Ascending aorta (tissue), 2 donors: ENCODE measurements at regions not wholly inside any gene's neighbourhood (a gene's known extent, or its start where the extent isn't known, plus 50 kb on each side); places are given as distances from the start of the nearest gene placed in this dataset.

ENCODE experiments used
- DNase-seq, 2 donors: peaks; one replicate each; pipeline ENCODE4 v3.0.0-alpha.2; 2019; ENCODE audit warnings: low spot score in 2 of 2
- H3K27ac ChIP-seq, 2 donors: fragments of 200-600 bp; sonication (generic); one replicate each; pipeline ENCODE4 v1.5.1; 2016 to 2017; ENCODE audit warnings: mild to moderate bottlenecking in 1 of 2
- H3K27me3 ChIP-seq: fragments of 200-600 bp; sonication (generic); one replicate; pipeline ENCODE4 v1.5.1; 2017
- H3K36me3 ChIP-seq, 2 donors: fragments of 200-600 bp; sonication (generic); one replicate each; pipeline ENCODE4 v1.5.1; 2016
- H3K4me1 ChIP-seq, 2 donors: fragments of 200-600 bp; sonication (generic); one replicate each; pipeline ENCODE4 v1.5.1; 2016 to 2017; ENCODE audit warnings: mild to moderate bottlenecking in 1 of 2
- H3K4me3 ChIP-seq, 2 donors: fragments of 200-600 bp; sonication (generic); one replicate each; pipeline ENCODE4 v1.5.1; 2016 to 2017; ENCODE audit warnings: mild to moderate bottlenecking in 1 of 2
- H3K9me3 ChIP-seq, 2 donors: fragments of 200-600 bp; sonication (generic); one replicate each; pipeline ENCODE4 v1.5.1; 2016
- intact Hi-C: fragments of 100-400 bp; cut with DNase I; formaldehyde crosslinking; loops from one replicate; pipeline ENCODE4 v1.15.1; 2023
- TF ChIP-seq, protein P1 (sequence below), 3 experiments: fragments of 200-600 bp in 2 of 3; fragments of 450-650 bp in 1 of 3; sonication (generic) in 2 of 3; IDR thresholded peaks; one replicate each; pipeline ENCODE4 v1.5.1; 2016 to 2019; ENCODE audit warnings: antibody characterized with exemption in 3 of 3, mild to moderate bottlenecking in 1 of 3, moderate library complexity in 1 of 3

DNA sequence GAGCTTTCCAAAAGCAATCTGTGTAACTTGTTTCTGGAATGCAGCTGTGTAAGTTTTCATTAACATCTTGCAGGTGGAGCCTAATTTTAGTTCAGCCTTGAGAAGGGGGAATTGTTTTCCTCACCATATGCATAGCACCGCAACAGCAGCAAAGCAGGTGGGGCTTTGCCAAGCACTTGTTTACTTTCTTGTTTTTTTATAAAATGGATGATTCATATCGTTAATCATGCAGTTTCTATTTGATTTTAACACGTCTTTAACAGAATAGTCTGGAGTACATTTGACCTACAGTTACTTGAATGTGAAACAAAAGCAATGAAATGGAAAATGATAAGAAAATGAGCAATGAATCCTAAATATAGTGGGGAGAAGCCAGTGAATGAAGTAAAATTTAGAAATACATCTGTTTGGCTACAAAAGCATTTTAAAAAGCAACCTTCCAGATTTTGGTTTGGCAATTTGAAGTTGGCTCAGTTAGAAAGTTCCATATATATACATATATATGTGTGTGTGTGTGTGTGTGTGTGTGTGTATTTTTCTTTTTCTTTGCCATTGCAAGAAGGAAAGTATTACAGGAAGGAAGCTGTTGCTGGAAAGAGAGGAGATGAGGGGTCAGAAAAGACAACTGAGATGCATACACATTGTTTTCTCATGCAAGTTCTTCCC, 119.0 kb upstream of the ADGRL2 start:
- H3K27me3 ChIP-seq: no peaks in the 10 kb centered on the region
- no peaks in the 10 kb centered on the region for H3K36me3 ChIP-seq
- H3K9me3 ChIP-seq: no peaks in the 10 kb centered on the region
- peaks cover 0 to 4% of the 10 kb centered on the region in 2 donors for H3K4me1 ChIP-seq
- H3K4me3 ChIP-seq: peak overlapping the region in 1 of 2 donors; percentile 19
- intact Hi-C loops: no loop called here
- no peak for DNase-seq
- no peak overlapping the region for H3K27ac ChIP-seq
- TF ChIP-seq, protein P1, sequence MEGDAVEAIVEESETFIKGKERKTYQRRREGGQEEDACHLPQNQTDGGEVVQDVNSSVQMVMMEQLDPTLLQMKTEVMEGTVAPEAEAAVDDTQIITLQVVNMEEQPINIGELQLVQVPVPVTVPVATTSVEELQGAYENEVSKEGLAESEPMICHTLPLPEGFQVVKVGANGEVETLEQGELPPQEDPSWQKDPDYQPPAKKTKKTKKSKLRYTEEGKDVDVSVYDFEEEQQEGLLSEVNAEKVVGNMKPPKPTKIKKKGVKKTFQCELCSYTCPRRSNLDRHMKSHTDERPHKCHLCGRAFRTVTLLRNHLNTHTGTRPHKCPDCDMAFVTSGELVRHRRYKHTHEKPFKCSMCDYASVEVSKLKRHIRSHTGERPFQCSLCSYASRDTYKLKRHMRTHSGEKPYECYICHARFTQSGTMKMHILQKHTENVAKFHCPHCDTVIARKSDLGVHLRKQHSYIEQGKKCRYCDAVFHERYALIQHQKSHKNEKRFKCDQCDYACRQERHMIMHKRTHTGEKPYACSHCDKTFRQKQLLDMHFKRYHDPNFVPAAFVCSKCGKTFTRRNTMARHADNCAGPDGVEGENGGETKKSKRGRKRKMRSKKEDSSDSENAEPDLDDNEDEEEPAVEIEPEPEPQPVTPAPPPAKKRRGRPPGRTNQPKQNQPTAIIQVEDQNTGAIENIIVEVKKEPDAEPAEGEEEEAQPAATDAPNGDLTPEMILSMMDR (IDR thresholded peaks at IDR 0.05): no peak

- H3K9me3 ChIP-seq: no peaks in the 10 kb centered on the region
- H3K27me3 ChIP-seq: no peaks in the 10 kb centered on the region
- no peaks in the 10 kb centered on the region for H3K36me3 ChIP-seq
- peaks cover 0 to 4% of the 10 kb centered on the region in 2 donors for H3K4me1 ChIP-seq
- intact Hi-C loops: no loop called here
- TF ChIP-seq, protein P1 (IDR thresholded peaks at IDR 0.05): no peak
- H3K4me3 ChIP-seq: no peak overlapping the region
- no peak overlapping the region for H3K27ac ChIP-seq
- no peak for DNase-seq
Measured at GRCh38 chr1:81681114-81681513, 119.6 kb upstream of the ADGRL2 start.

DNA sequence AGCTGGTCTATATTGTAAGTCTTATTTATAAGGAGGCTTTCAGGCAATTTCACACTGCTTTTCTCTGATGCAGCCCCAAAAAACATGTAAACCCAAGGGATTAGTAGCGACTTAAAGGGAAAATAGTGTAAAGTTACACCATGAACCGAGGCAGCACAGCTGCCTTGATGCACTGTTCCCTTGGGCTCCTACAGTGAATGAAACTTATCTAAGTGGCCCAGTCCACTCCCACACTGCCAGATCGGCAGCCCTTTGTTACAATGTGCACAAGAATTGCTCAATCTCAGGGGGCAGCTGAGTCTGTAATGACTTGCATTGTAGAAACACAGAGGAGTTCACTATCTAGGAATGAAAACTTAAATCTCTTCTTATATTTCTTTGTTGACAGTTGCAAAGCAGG, 120.8 kb upstream of the ADGRL2 start:
- TF ChIP-seq, protein P1 (IDR thresholded peaks at IDR 0.05): no peak
- no peak for DNase-seq
- Histone ChIP-seq H3K36me3 (no peaks in the 10 kb centered on the region), H3K9me3 (no peaks in the 10 kb centered on the region), H3K27me3 (no peaks in the 10 kb centered on the region), H3K4me1 (peaks cover 0 to 4% of the 10 kb centered on the region in 2 donors), H3K4me3 (no peak overlapping the region), H3K27ac (no peak overlapping the region)
- intact Hi-C loops: no loop called here

DNA sequence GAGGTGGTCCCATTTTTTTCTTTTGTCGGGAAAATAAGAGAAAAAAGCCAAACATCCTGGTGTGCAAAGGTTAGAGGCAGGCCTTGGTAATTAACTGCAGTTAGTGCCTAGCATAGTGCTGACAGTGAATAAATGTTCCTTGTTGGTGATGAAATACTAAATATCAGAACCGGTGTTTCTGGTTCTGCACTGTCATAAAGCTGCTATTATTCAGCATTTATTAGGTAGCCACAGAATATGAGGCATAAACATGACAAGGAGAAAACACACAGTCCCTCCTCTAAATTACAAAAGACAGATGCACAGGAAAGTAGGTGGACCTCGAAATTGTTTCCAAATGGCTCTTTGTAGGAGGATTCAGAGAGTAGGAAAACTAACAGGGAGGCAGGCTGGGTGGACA, 122.0 kb upstream of the ADGRL2 start:
- H3K4me1 ChIP-seq: peaks cover 0 to 4% of the 10 kb centered on the region in 2 donors
- H3K4me3 ChIP-seq: no peak overlapping the region
- H3K27me3 ChIP-seq: no peaks in the 10 kb centered on the region
- TF ChIP-seq, protein P1 (IDR thresholded peaks at IDR 0.05): no peak
- intact Hi-C loops: no loop called here
- no peak for DNase-seq
- H3K9me3 ChIP-seq: no peaks in the 10 kb centered on the region
- H3K27ac ChIP-seq: no peak overlapping the region
- H3K36me3 ChIP-seq: no peaks in the 10 kb centered on the region

DNA sequence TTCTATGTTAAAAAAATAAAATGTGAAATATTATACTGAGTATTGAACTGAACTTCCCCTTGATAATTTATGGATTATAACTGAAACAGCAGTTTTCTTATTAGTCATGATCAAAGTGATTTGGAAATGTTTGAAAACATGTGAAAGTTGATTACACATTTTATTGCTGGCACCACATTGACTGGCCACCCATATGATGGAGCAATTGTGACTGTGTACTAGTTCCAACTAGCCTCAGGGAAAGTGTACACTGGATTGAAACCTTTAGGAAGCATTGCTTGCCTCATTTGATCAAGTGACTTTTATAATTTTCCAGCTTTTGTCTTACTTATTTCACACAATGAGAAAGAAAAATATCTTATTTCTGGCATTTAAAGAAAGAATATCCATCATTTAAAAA, 128.0 kb upstream of the ADGRL2 start:
- Histone ChIP-seq H3K27ac (no peak overlapping the region), H3K4me3 (no peak overlapping the region), H3K4me1 (no peaks in the 10 kb centered on the region), H3K27me3 (no peaks in the 10 kb centered on the region), H3K36me3 (no peaks in the 10 kb centered on the region), H3K9me3 (no peaks in the 10 kb centered on the region)
- TF ChIP-seq, protein P1 (IDR thresholded peaks at IDR 0.05): no peak
- DNase-seq: no peak
- intact Hi-C loops: no loop called here

GRCh38 chr1:81671038-81671437, 129.7 kb upstream of the ADGRL2 start:
- intact Hi-C loops: no loop called here
- H3K27ac ChIP-seq: no peak overlapping the region
- H3K4me1 ChIP-seq: no peaks in the 10 kb centered on the region
- no peaks in the 10 kb centered on the region for H3K36me3 ChIP-seq
- TF ChIP-seq, protein P1 (IDR thresholded peaks at IDR 0.05): no peak
- H3K27me3 ChIP-seq: no peaks in the 10 kb centered on the region
- no peak overlapping the region for H3K4me3 ChIP-seq
- DNase-seq: no peak
- no peaks in the 10 kb centered on the region for H3K9me3 ChIP-seq
